GM19395 (cell line): ENCODE measurements at regions not wholly inside any gene's neighbourhood (a gene's known extent, or its start where the extent isn't known, plus 50 kb on each side); places are given as distances from the start of the nearest gene placed in this dataset.

ENCODE experiments used
- ATAC-seq: cut with Tn5 transposase; IDR thresholded peaks from one replicate; pipeline ENCODE4 v1.9.1; 2021; ENCODE audit warnings: mild to moderate bottlenecking, moderate library complexity; ENCODE audit not compliant: unreplicated experiment

- ATAC-seq, result peak; percentile 83
Measured at GRCh38 chr2:17309741-17310339, 208.4 kb downstream of the RAD51AP2 start.

- ATAC-seq, result no peak
Measured at GRCh38 chr2:17309181-17309580, 209.1 kb downstream of the RAD51AP2 start.

- no peak for ATAC-seq
Measured at GRCh38 chr2:17306706-17307105, 211.5 kb downstream of the RAD51AP2 start.

- ATAC-seq, result no peak
Measured at GRCh38 chr2:17306219-17306618, 212.0 kb downstream of the RAD51AP2 start.

- no peak for ATAC-seq
Measured at GRCh38 chr2:17303521-17303920, 214.7 kb downstream of the RAD51AP2 start.

- ATAC-seq, result no peak
Measured at GRCh38 chr2:17303054-17303453, 215.2 kb downstream of the RAD51AP2 start.

GRCh38 chr2:17302281-17302680 is 216.0 kb downstream of the RAD51AP2 start:
- ATAC-seq, result no peak

GRCh38 chr2:17301437-17301836 is 216.8 kb downstream of the RAD51AP2 start:
- no peak for ATAC-seq

GRCh38 chr2:17299891-17300540 is 218.2 kb downstream of the RAD51AP2 start:
- ATAC-seq, result no peak

- ATAC-seq, result no peak
Measured at GRCh38 chr2:17298453-17298852, 219.8 kb downstream of the RAD51AP2 start.

GRCh38 chr2:17296686-17297085 is 221.6 kb downstream of the RAD51AP2 start:
- ATAC-seq, result no peak

GRCh38 chr2:17289669-17290068 is 228.6 kb downstream of the RAD51AP2 start:
- no peak for ATAC-seq

GRCh38 chr2:17287183-17287582 is 231.1 kb downstream of the RAD51AP2 start:
- ATAC-seq, result no peak

- ATAC-seq, result no peak
Measured at GRCh38 chr2:17282826-17283225, 235.4 kb downstream of the RAD51AP2 start.

GRCh38 chr2:17282245-17282644 is 236.0 kb downstream of the RAD51AP2 start:
- ATAC-seq, result no peak

- no peak for ATAC-seq
Measured at GRCh38 chr2:17276220-17276619, 242.0 kb downstream of the RAD51AP2 start.

- no peak for ATAC-seq
Measured at GRCh38 chr2:17272652-17273525, 245.4 kb downstream of the RAD51AP2 start.

GRCh38 chr2:17272170-17272569 is 246.1 kb downstream of the RAD51AP2 start:
- ATAC-seq, result no peak

- ATAC-seq, result no peak
Measured at GRCh38 chr2:17271416-17271815, 246.8 kb downstream of the RAD51AP2 start.

- no peak for ATAC-seq
Measured at GRCh38 chr2:17270894-17271293, 247.3 kb downstream of the RAD51AP2 start.

- ATAC-seq, result no peak
Measured at GRCh38 chr2:17263570-17263968, 254.7 kb downstream of the RAD51AP2 start.
